NCI-H226 (cell line): ENCODE measurements at regions not wholly inside any gene's neighbourhood (a gene's known extent, or its start where the extent isn't known, plus 50 kb on each side); places are given as distances from the start of the nearest gene placed in this dataset.

Experiments used
- DNase-seq: peaks from one replicate; pipeline ENCODE4 v3.0.0-alpha.2; 2015

GRCh38 chr5:165624166-165624946, 2118.9 kb downstream of the MAT2B start:
- no peak for DNase-seq

GRCh38 chr5:165626161-165626560, 2120.7 kb downstream of the MAT2B start:
- DNase-seq, result no peak

- DNase-seq, result no peak
Measured at GRCh38 chr5:165627548-165628170, 2122.2 kb downstream of the MAT2B start.

GRCh38 chr5:165630261-165630778, 2124.9 kb downstream of the MAT2B start:
- peak; percentile 48 for DNase-seq

GRCh38 chr5:165631235-165631634, 2125.8 kb downstream of the MAT2B start:
- peak; percentile 56 for DNase-seq

GRCh38 chr5:165642366-165642765, 2136.9 kb downstream of the MAT2B start:
- DNase-seq, result no peak

GRCh38 chr5:165665735-165666400, 2160.4 kb downstream of the MAT2B start:
- DNase-seq, result no peak

- no peak for DNase-seq
Measured at GRCh38 chr5:165673499-165673898, 2168.1 kb downstream of the MAT2B start.

GRCh38 chr5:165695796-165696195, 2190.4 kb downstream of the MAT2B start:
- DNase-seq, result no peak

GRCh38 chr5:165705960-165706359, 2200.5 kb downstream of the MAT2B start:
- no peak for DNase-seq

- no peak for DNase-seq
Measured at GRCh38 chr5:165712011-165712410, 2206.6 kb downstream of the MAT2B start.

- DNase-seq, result no peak
Measured at GRCh38 chr5:165714598-165714997, 2209.2 kb downstream of the MAT2B start.

- DNase-seq, result no peak
Measured at GRCh38 chr5:165720901-165721300, 2215.5 kb downstream of the MAT2B start.

GRCh38 chr5:165722401-165722800, 2217.0 kb downstream of the MAT2B start:
- no peak for DNase-seq

GRCh38 chr5:165723931-165724330, 2218.5 kb downstream of the MAT2B start:
- DNase-seq, result peak; percentile 48

GRCh38 chr5:165728425-165728824, 2223.0 kb downstream of the MAT2B start:
- DNase-seq, result no peak

- no peak for DNase-seq
Measured at GRCh38 chr5:165735388-165735787, 2230.0 kb downstream of the MAT2B start.

GRCh38 chr5:165739079-165739741, 2233.8 kb downstream of the MAT2B start:
- DNase-seq, result no peak

- DNase-seq, result no peak
Measured at GRCh38 chr5:165757791-165758190, 2252.4 kb downstream of the MAT2B start.

GRCh38 chr5:165775111-165775510, 2269.7 kb downstream of the MAT2B start:
- DNase-seq, result no peak

GRCh38 chr5:165779505-165779904, 2274.1 kb downstream of the MAT2B start:
- no peak for DNase-seq

- DNase-seq, result no peak
Measured at GRCh38 chr5:165780901-165781300, 2275.5 kb downstream of the MAT2B start.

- DNase-seq, result no peak
Measured at GRCh38 chr5:165781738-165782137, 2276.3 kb downstream of the MAT2B start.
